Right lobe of liver (tissue), 6 donors: ENCODE measurements at regions not wholly inside any gene's neighbourhood (a gene's known extent, or its start where the extent isn't known, plus 50 kb on each side); places are given as distances from the start of the nearest gene placed in this dataset.
"Not testable (repeated sequence)": the region's sequence is repeated elsewhere in the genome, so short reads cannot be mapped to it uniquely, and the experiment has no call there.

Experiments used
- ATAC-seq, 4 donors: fragments of 200-7000 bp; cut with Tn5 transposase; one replicate each; pipeline ENCODE4 v1.9.1; 2020; ENCODE audit warnings: mild to moderate bottlenecking in 4 of 4, moderate library complexity in 4 of 4
- DNase-seq, 3 donors: peaks; one replicate each; pipeline ENCODE4 v3.0.0-alpha.2; 2020
- H3K27ac ChIP-seq, 3 donors: fragments of 200-600 bp; one replicate each; pipeline ENCODE4 v1.8.0; 2022
- H3K27me3 ChIP-seq, 2 donors: fragments of 200-600 bp; one replicate each; pipeline ENCODE4 v1.8.0; 2022
- H3K36me3 ChIP-seq, 4 donors: fragments of 200-600 bp; sonication (generic) in 1 of 4; one replicate each; pipeline versions ENCODE4 v1.5.1 to v1.8.0; 2017 to 2022; ENCODE audit warnings: control low read depth in 1 of 4
- H3K4me1 ChIP-seq, 4 donors: fragments of 200-600 bp; sonication (generic) in 1 of 4; one replicate each; pipeline versions ENCODE4 v1.5.1 to v1.8.0; 2017 to 2022; ENCODE audit warnings: control low read depth in 1 of 4
- H3K4me3 ChIP-seq, 3 donors: fragments of 200-600 bp; one replicate each; pipeline ENCODE4 v1.8.0; 2022
- H3K9me3 ChIP-seq, 4 donors: fragments of 200-600 bp; sonication (generic) in 1 of 4; one replicate each; pipeline versions ENCODE4 v1.5.1 to v1.8.0; 2017 to 2022; ENCODE audit warnings: control low read depth in 1 of 4
- CTCF ChIP-seq, 4 donors: fragments of 200-600 bp in 3 of 4; fragments of 450-650 bp in 1 of 4; IDR thresholded peaks; one replicate each; pipeline versions ENCODE4 v1.5.1 to v1.8.0; 2016 to 2022; ENCODE audit warnings: antibody characterized with exemption in 4 of 4, mild to moderate bottlenecking in 2 of 4
- POLR2A ChIP-seq: fragments of 450-650 bp; IDR thresholded peaks from one replicate; pipeline ENCODE4 v1.6.1; 2017; ENCODE audit warnings: antibody characterized with exemption, mild to moderate bottlenecking
- WGBS: methylation state at CpG from one replicate; pipeline ENCODE4 v1.1.6; 2018; ENCODE audit warnings: low coverage, low lambda C conversion rate; ENCODE audit not compliant: insufficient coverage; ENCODE audit errors: missing lambda C conversion rate; 5-methylcytosine and 5-hydroxymethylcytosine counted together
- intact Hi-C, 2 donors: fragments of 100-400 bp; cut with DNase I; formaldehyde crosslinking; loops; one replicate each; pipeline versions ENCODE4 v1.11.2 to v1.14.1; 2022
- donor health status: DM: no; HTN: yes; CAD: no.
- donor health status: DM: no; HTN: no; CAD: no.
- donor health status: DM: no; HTN: no; CAD: no.
- donor health status: DM: no; HTN: yes; CAD: no.
- donor health status: DM: no; HTN: yes; CAD: no.

- no peak for TF ChIP-seq POLR2A
- 74% methylated on average over 5 of the region's 5 CpGs for WGBS
- H3K27ac ChIP-seq: no peak overlapping the region
- no peaks in the 10 kb centered on the region for H3K36me3 ChIP-seq
- H3K27me3 ChIP-seq: no peaks in the 10 kb centered on the region
- intact Hi-C loops: no loop called here
- ATAC-seq (no peak), DNase-seq (no peak)
- H3K4me3 ChIP-seq: no peak overlapping the region
- no peaks in the 10 kb centered on the region for H3K4me1 ChIP-seq
- H3K9me3 ChIP-seq: no peaks in the 10 kb centered on the region
Observed at GRCh38 chr6:140790109-140790508, 1342.6 kb upstream of the GJE1 start.

GRCh38 chr6:140789466-140789865 is 1343.3 kb upstream of the GJE1 start:
- H3K4me1 ChIP-seq: no peaks in the 10 kb centered on the region
- no peaks in the 10 kb centered on the region for H3K27me3 ChIP-seq
- 80% methylated on average over 1 of the region's 1 CpG for WGBS
- no peak overlapping the region for H3K27ac ChIP-seq
- H3K36me3 ChIP-seq: no peaks in the 10 kb centered on the region
- H3K4me3 ChIP-seq: no peak overlapping the region
- intact Hi-C loops: no loop called here
- DNase-seq (no peak), ATAC-seq (no peak)
- TF ChIP-seq CTCF (IDR thresholded peaks at IDR 0.05): no peak
- TF ChIP-seq POLR2A: no peak
- no peaks in the 10 kb centered on the region for H3K9me3 ChIP-seq

DNA sequence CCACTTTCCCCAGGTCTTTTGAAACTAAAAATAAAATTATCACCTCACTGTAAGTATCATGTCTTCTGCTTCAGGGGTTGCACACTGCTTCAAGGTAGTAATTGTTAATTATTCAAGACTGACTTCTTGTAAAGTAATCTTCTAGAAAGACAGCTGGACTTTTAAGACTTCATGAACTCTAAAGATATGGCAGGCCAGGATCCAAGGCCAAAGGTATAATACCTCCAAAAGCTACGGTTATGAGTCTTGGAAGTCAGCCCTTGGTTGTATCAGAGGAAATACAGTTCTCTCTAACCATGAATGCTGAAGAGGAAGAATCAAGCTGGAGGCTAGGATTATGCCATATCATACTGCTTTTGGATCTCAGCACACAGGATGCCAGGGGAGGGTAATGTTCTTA is 1346.8 kb upstream of the GJE1 start:
- Histone ChIP-seq H3K36me3 (no peaks in the 10 kb centered on the region), H3K4me3 (no peak overlapping the region), H3K27me3 (no peaks in the 10 kb centered on the region), H3K9me3 (no peaks in the 10 kb centered on the region), H3K27ac (no peak overlapping the region), H3K4me1 (no peaks in the 10 kb centered on the region)
- ATAC-seq (no peak), DNase-seq (no peak)
- intact Hi-C loops: no loop called here
- WGBS: 69% methylated on average over 1 of the region's 1 CpG
- TF ChIP-seq POLR2A (no peak), CTCF (IDR thresholded peaks at IDR 0.05) (no peak)

DNA sequence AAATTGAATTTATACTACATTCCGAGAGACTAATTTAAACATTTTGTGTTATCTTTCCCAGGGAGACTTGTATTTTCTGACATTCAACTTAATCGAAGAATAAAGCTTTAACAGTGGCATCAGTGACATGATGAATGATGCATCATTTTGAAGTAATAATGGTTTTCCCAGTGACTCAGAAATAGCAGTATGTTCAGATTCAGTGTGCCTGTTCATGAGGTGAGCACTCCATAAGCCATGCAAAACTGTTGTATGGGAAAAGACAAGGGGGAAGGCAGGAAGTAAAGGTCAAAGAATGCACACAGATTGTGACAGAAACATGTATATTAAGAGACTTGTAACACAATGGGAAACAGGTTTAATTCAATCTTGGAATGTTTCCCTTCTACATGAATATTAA is 1348.2 kb upstream of the GJE1 start:
- TF ChIP-seq POLR2A (no peak), CTCF (IDR thresholded peaks at IDR 0.05) (no peak)
- Histone ChIP-seq H3K9me3 (no peaks in the 10 kb centered on the region), H3K4me3 (no peak overlapping the region), H3K36me3 (no peaks in the 10 kb centered on the region), H3K4me1 (no peaks in the 10 kb centered on the region), H3K27ac (no peak overlapping the region), H3K27me3 (no peaks in the 10 kb centered on the region)
- DNase-seq (no peak), ATAC-seq (no peak)
- WGBS: 68% methylated on average over 2 of the region's 2 CpGs
- intact Hi-C loops: no loop called here

DNA sequence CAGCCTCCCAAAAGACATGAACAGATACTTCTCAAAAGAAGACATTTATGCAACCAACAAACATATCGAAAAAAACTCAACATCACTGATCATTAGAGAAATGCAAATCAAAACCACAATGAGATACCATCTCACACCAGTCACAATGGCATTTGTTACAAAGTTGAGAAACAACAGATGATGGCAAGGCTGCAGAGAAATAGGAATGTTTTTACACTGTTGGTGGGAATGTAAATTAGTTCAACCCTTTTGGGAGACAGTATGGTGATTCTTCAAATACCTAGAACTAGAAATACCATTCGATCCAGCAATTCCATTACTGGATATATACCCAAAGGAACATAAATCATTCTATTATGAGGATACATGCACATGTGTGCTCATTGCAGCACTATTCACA is 1349.2 kb upstream of the GJE1 start:
- intact Hi-C loops, DNase-seq, H3K9me3 ChIP-seq, H3K27me3 ChIP-seq, H3K4me1 ChIP-seq, ATAC-seq, H3K27ac ChIP-seq, H3K36me3 ChIP-seq, H3K4me3 ChIP-seq: not testable (repeated sequence)
- 82% methylated on average over 2 of the region's 2 CpGs for WGBS

DNA sequence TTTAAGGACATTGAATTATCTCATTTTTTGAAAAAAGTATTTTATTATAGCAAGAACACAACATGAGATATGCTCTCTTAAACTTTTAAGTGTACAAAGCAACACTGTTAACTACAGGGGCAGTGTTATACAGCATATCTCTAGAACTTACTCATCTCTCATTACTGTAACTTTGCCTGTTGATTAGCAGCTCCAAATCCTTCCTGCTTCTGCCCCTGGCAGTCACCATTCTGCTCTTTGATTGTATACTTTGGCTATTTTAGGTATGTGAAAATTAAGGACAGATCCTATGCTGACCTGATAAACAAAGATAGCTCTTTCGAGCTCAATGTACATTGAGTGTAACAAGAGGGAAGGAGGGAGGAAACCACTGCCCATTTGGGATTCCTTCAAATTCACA is 1349.8 kb upstream of the GJE1 start:
- H3K36me3 ChIP-seq: no peaks in the 10 kb centered on the region
- no peaks in the 10 kb centered on the region for H3K4me1 ChIP-seq
- DNase-seq (no peak), ATAC-seq (no peak)
- TF ChIP-seq POLR2A (no peak), CTCF (IDR thresholded peaks at IDR 0.05) (no peak)
- no peak overlapping the region for H3K27ac ChIP-seq
- H3K4me3 ChIP-seq: no peak overlapping the region
- 50% methylated on average over 1 of the region's 1 CpG for WGBS
- H3K9me3 ChIP-seq: no peaks in the 10 kb centered on the region
- intact Hi-C loops: no loop called here
- H3K27me3 ChIP-seq: no peaks in the 10 kb centered on the region
